MCF 10A (cell line): ENCODE measurements at regions not wholly inside any gene's neighbourhood (a gene's known extent, or its start where the extent isn't known, plus 50 kb on each side); places are given as distances from the start of the nearest gene placed in this dataset.
"Not testable (repeated sequence)": the region's sequence is repeated elsewhere in the genome, so short reads cannot be mapped to it uniquely, and the experiment has no call there.

ENCODE experiments used
- BruUV-seq: library from RNA; stranded (reverse); fragments of 400-500 nt; replicated peaks from 2 replicates; lab custom pipeline; 2021; lab: Mats Ljungman, UMichigan
- CTCF ChIA-PET: fragments of 300-600 bp; sonication (Branson Sonifier 250); formaldehyde crosslinking; extraction: SDS; loops from one replicate; lab custom pipeline; 2021; ENCODE audit warnings: antibody characterized with exemption, inconsistent platforms; lab: Yijun Ruan, JAX
- POLR2A ChIA-PET: fragments of 300-600, 350-650 bp; sonication (Branson Sonifier 250); formaldehyde crosslinking; extraction: SDS; loops from one replicate; lab custom pipeline; 2020; ENCODE audit warnings: antibody characterized with exemption, inconsistent platforms; lab: Yijun Ruan, JAX
- DNase-seq: peaks from one replicate; pipeline ENCODE4 v3.0.0-alpha.2; 2018; ENCODE audit not compliant: unreplicated experiment
- H3K27ac Mint-ChIP-seq: one replicate; pipeline ENCODE4 v1.8.0; 2022; ENCODE audit warnings: mild to moderate bottlenecking, low read depth, mixed read lengths; ENCODE audit not compliant: unreplicated experiment
- H3K27me3 Mint-ChIP-seq: one replicate; pipeline ENCODE4 v1.8.0; 2022; ENCODE audit warnings: mixed read lengths; ENCODE audit not compliant: insufficient read depth, unreplicated experiment
- H3K36me3 Mint-ChIP-seq: one replicate; pipeline ENCODE4 v1.8.0; 2022; ENCODE audit warnings: mild to moderate bottlenecking, moderate library complexity, mixed read lengths; ENCODE audit not compliant: insufficient read depth, unreplicated experiment
- H3K4me1 Mint-ChIP-seq: one replicate; pipeline ENCODE4 v1.8.0; 2022; ENCODE audit warnings: mixed read lengths; ENCODE audit not compliant: insufficient read depth, unreplicated experiment
- H3K4me3 Mint-ChIP-seq: one replicate; pipeline ENCODE4 v1.8.0; 2022; ENCODE audit warnings: mild to moderate bottlenecking, moderate library complexity, mixed read lengths; ENCODE audit not compliant: unreplicated experiment
- H3K9me3 Mint-ChIP-seq: one replicate; pipeline ENCODE4 v1.8.0; 2022; ENCODE audit warnings: mixed read lengths; ENCODE audit not compliant: unreplicated experiment
- intact Hi-C: fragments of 100-400 bp; cut with micrococcal nuclease; formaldehyde crosslinking; loops from 2 replicates; pipeline ENCODE4 v1.14.1; 2022

DNA sequence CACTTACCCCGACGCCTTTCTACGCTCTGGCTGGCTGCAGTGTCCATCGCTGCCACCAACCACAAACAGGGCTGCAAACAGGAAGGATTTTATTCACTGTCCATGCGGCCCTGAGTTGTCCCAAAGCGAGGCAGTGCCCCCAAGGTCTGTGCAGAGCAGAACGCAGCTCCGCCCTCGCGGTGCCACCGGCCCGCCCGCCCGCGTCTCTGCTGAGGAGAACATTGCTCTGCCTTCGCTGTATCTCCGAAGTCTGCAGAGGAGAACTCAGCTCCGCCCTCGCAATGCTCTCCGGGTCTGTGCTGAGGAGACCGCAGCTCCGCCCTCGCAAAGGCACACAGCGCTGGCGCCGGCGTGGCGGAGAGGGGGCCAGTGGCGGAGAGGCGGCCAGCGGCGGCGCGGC, 645.1 kb downstream of the FAM72C start:
- H3K4me3 Mint-ChIP-seq, H3K9me3 Mint-ChIP-seq, H3K36me3 Mint-ChIP-seq, intact Hi-C loops, CTCF ChIA-PET, POLR2A ChIA-PET, H3K27me3 Mint-ChIP-seq, H3K27ac Mint-ChIP-seq, DNase-seq, BruUV-seq, H3K4me1 Mint-ChIP-seq: not testable (repeated sequence)

DNA sequence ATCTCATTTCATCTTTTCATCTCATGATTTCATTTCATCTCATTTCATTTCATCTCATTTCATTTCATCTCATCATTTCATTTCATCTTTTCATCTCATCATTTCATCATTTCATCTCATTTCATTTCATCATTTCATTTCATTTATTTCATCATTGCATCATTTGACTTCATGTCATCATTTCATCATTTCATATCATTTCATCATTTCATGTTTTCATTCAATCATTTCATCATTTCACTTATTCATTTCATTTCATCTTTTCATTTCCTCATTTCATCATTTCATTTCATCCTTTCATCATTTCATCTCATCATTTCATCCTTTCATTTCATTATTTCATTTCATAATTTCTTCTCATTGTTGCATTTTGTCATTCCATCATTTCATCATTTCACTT, 660.6 kb downstream of the FAM72C start:
- BruUV-seq, CTCF ChIA-PET: not testable (repeated sequence)

More for the DNA sequence above, 660.6 kb downstream of the FAM72C start:
- H3K27ac Mint-ChIP-seq, DNase-seq, POLR2A ChIA-PET, H3K4me1 Mint-ChIP-seq, H3K36me3 Mint-ChIP-seq, H3K4me3 Mint-ChIP-seq, intact Hi-C loops: not testable (repeated sequence)
- Mint-ChIP-seq H3K9me3 (peaks cover 26% of the 10 kb centered on the region), H3K27me3 (peaks cover 50% of the 10 kb centered on the region)
